ENCODE measurements at regions not wholly inside any gene's neighbourhood (a gene's known extent, or its start where the extent isn't known, plus 50 kb on each side); places are given as distances from the start of the nearest gene placed in this dataset.

DNA sequence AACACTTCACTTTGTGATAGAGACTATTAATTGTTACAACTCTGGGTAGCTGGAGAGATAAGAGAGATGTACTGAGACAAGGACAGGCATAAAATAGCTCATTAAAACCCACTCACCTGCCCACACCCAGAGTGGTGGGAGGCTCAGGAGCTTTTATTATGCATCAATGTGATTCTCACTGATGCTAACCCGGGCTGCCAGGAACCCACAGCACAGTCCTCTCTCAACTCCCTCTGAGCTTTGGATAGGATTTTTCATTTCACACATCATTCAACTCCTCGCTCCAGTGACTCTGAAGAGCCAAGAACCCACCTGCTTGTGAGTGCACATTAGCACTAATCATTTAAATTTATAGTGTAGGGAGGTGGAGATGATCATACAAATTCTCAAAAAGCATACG lies 827.9 kb downstream of the FLRT2 start:
- no peaks in the 10 kb centered on the region for H3K4me1 ChIP-seq (ENCODE audit: control insufficient read depth, extremely low read depth, insufficient read depth, low read length)
- no peaks in the 10 kb centered on the region for H3K9me1 ChIP-seq (replicated peaks; ENCODE audit: control insufficient read depth, extremely low read depth, insufficient read depth, low read length)
- dilution Hi-C loops (cut with MboI; ENCODE audit: extremely low pct_ligation_motif_present, low sequenced_read_pairs) (no loop called here), intact Hi-C loops (cut with micrococcal nuclease) (no loop called here)
- no peaks in the 10 kb centered on the region for H4K20me1 ChIP-seq (replicated peaks; ENCODE audit: control insufficient read depth, extremely low read depth, insufficient read depth, low read length)
- H3K27ac ChIP-seq (ENCODE audit: insufficient read depth, low read depth, low read length), result no peak overlapping the region
- H3K79me2 ChIP-seq (ENCODE audit: control insufficient read depth, insufficient read depth, low read length), result no peaks in the 10 kb centered on the region
- peaks cover 2% of the 10 kb centered on the region for H3K9me3 ChIP-seq (replicated peaks; ENCODE audit: control insufficient read depth, insufficient read depth, low read length)
- H3K9ac ChIP-seq (replicated peaks; ENCODE audit: extremely low read depth, insufficient read depth, low read length), result no peak overlapping the region
- H3K27me3 ChIP-seq (ENCODE audit: control insufficient read depth in 2 of 2, insufficient read depth in 2 of 2, low read length in 2 of 2), result no peaks in the 10 kb centered on the region
- H3K36me3 ChIP-seq (ENCODE audit: control insufficient read depth in 2 of 2, extremely low read depth in 1 of 2, insufficient read depth in 2 of 2, low read length in 2 of 2), result no peaks in the 10 kb centered on the region
- H3K4me2 ChIP-seq (ENCODE audit: insufficient read depth, low read length), result no peak overlapping the region
- H2AFZ ChIP-seq (ENCODE audit: low read depth, low read length), result no peak overlapping the region
- BruUV-seq (replicated peaks), result no TSS peak
- DNase-seq (ENCODE audit: low read depth, low spot score), result no peak
- ChIA-PET POLR2A (no interaction called here), CTCF (no interaction called here)
- no peak overlapping the region for H3K4me3 ChIP-seq (replicated peaks in 1 of 3; ENCODE audit: insufficient read depth in 1 of 3, low read depth in 1 of 3, low read length in 3 of 3)
- TF ChIP-seq FOS (IDR thresholded peaks at IDR 0.05; ENCODE audit: borderline replicate concordance, insufficient read depth, low read length) (no peak), POLR2A (IDR thresholded peaks at IDR 0.05; ENCODE audit: low read depth, low read length) (no peak), EZH2 (IDR thresholded peaks at IDR 0.05; ENCODE audit: borderline replicate concordance, low read depth, low read length, severe bottlenecking) (no peak), GATA2 (IDR thresholded peaks at IDR 0.05; ENCODE audit: insufficient read depth, insufficient read length, low read depth, low read length) (no peak)
- TF ChIP-seq, protein P1, sequence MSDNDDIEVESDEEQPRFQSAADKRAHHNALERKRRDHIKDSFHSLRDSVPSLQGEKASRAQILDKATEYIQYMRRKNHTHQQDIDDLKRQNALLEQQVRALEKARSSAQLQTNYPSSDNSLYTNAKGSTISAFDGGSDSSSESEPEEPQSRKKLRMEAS (IDR thresholded peaks at IDR 0.05; ENCODE audit: insufficient read depth, insufficient read length), result no peak
- no peak for FAIRE-seq

DNA sequence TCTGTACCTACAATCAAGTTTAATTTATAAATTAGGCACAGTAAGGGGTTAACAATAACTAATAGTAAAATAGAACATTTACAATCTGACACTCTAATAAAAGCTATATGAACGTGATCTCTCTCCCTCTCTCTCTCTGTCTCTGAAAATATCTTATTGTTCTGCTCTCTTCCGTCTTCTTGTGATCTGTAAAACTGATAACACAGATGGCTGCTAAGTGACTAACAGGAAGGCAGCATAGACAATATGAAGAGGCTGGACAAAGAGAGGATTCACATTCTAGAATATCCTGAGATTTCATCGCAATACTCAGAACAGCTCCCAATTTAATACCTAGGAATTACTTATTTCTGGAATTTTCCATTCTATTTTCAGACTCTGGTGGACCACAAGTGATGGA lies 827.2 kb downstream of the FLRT2 start:
- Histone ChIP-seq H3K9me3 (replicated peaks; ENCODE audit: control insufficient read depth, insufficient read depth, low read length) (peaks cover 2% of the 10 kb centered on the region), H3K9ac (replicated peaks; ENCODE audit: extremely low read depth, insufficient read depth, low read length) (no peak overlapping the region), H3K9me1 (replicated peaks; ENCODE audit: control insufficient read depth, extremely low read depth, insufficient read depth, low read length) (no peaks in the 10 kb centered on the region), H3K27ac (ENCODE audit: insufficient read depth, low read depth, low read length) (no peak overlapping the region), H3K4me3 (replicated peaks in 1 of 3; ENCODE audit: insufficient read depth in 1 of 3, low read depth in 1 of 3, low read length in 3 of 3) (no peak overlapping the region), H3K4me2 (ENCODE audit: insufficient read depth, low read length) (no peak overlapping the region), H3K79me2 (ENCODE audit: control insufficient read depth, insufficient read depth, low read length) (no peaks in the 10 kb centered on the region), H4K20me1 (replicated peaks; ENCODE audit: control insufficient read depth, extremely low read depth, insufficient read depth, low read length) (no peaks in the 10 kb centered on the region), H3K36me3 (ENCODE audit: control insufficient read depth in 2 of 2, extremely low read depth in 1 of 2, insufficient read depth in 2 of 2, low read length in 2 of 2) (no peaks in the 10 kb centered on the region), H2AFZ (ENCODE audit: low read depth, low read length) (no peak overlapping the region), H3K27me3 (ENCODE audit: control insufficient read depth in 2 of 2, insufficient read depth in 2 of 2, low read length in 2 of 2) (no peaks in the 10 kb centered on the region), H3K4me1 (ENCODE audit: control insufficient read depth, extremely low read depth, insufficient read depth, low read length) (no peaks in the 10 kb centered on the region)
- TF ChIP-seq, protein P2, sequence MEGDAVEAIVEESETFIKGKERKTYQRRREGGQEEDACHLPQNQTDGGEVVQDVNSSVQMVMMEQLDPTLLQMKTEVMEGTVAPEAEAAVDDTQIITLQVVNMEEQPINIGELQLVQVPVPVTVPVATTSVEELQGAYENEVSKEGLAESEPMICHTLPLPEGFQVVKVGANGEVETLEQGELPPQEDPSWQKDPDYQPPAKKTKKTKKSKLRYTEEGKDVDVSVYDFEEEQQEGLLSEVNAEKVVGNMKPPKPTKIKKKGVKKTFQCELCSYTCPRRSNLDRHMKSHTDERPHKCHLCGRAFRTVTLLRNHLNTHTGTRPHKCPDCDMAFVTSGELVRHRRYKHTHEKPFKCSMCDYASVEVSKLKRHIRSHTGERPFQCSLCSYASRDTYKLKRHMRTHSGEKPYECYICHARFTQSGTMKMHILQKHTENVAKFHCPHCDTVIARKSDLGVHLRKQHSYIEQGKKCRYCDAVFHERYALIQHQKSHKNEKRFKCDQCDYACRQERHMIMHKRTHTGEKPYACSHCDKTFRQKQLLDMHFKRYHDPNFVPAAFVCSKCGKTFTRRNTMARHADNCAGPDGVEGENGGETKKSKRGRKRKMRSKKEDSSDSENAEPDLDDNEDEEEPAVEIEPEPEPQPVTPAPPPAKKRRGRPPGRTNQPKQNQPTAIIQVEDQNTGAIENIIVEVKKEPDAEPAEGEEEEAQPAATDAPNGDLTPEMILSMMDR (IDR thresholded peaks at IDR 0.05; ENCODE audit: extremely low read depth in 1 of 2, insufficient read depth in 1 of 2, low read depth in 1 of 2, low read length in 2 of 2), result no peak
- TF ChIP-seq, protein P1 (IDR thresholded peaks at IDR 0.05; ENCODE audit: insufficient read depth, insufficient read length), result no peak
- no peak for TF ChIP-seq EZH2 (IDR thresholded peaks at IDR 0.05; ENCODE audit: borderline replicate concordance, low read depth, low read length, severe bottlenecking)
- no peak for TF ChIP-seq GATA2 (IDR thresholded peaks at IDR 0.05; ENCODE audit: insufficient read depth, insufficient read length, low read depth, low read length)
- no peak for TF ChIP-seq MYC (IDR thresholded peaks at IDR 0.05; ENCODE audit: low read depth, low read length)
- TF ChIP-seq POLR2A (IDR thresholded peaks at IDR 0.05; ENCODE audit: low read depth, low read length), result no peak
- no peak for TF ChIP-seq FOS (IDR thresholded peaks at IDR 0.05; ENCODE audit: borderline replicate concordance, insufficient read depth, low read length)
- TF ChIP-seq JUN (IDR thresholded peaks at IDR 0.05; ENCODE audit: borderline replicate concordance, insufficient read depth, insufficient read length, low read depth), result no peak
- TF ChIP-seq POLR2AphosphoS5 (IDR thresholded peaks at IDR 0.05; ENCODE audit: insufficient read depth, low read depth, low read length), result no peak
- intact Hi-C loops (cut with micrococcal nuclease), result no loop called here
- no peak for DNase-seq (ENCODE audit: low read depth, low spot score)
- ChIA-PET CTCF (no interaction called here), POLR2A (no interaction called here)
- dilution Hi-C loops (cut with MboI; ENCODE audit: extremely low pct_ligation_motif_present, low sequenced_read_pairs), result no loop called here
- no peak for FAIRE-seq
- no TSS peak for BruUV-seq (replicated peaks)
